GM23338 (cell line): ENCODE measurements at regions not wholly inside any gene's neighbourhood (a gene's known extent, or its start where the extent isn't known, plus 50 kb on each side); places are given as distances from the start of the nearest gene placed in this dataset.

Experiments used
- CTCF ChIP-seq, 2 experiments: fragments of 200-600 bp in 1 of 2; sonication (generic) in 1 of 2; conservative IDR thresholded peaks; 2 replicates each; pipeline versions ENCODE4 v1.5.1 to v1.6.1; 2016 to 2017; ENCODE audit warnings: antibody characterized with exemption in 2 of 2, low read depth in 2 of 2, mild to moderate bottlenecking in 2 of 2, moderate library complexity in 1 of 2
- NANOG ChIP-seq: IDR thresholded peaks from 2 replicates; pipeline ENCODE4 v1.6.1; 2016; ENCODE audit warnings: antibody characterized with exemption, borderline replicate concordance
- POLR2AphosphoS5 ChIP-seq: IDR thresholded peaks from 2 replicates; pipeline ENCODE4 v1.6.1; 2016; ENCODE audit warnings: antibody characterized with exemption, low read depth

- TF ChIP-seq NANOG: no peak
- no peak for TF ChIP-seq CTCF (conservative IDR thresholded peaks at IDR 0.05; ENCODE audit: low read depth in 2 of 2)
- TF ChIP-seq POLR2AphosphoS5: no peak
Observed at GRCh38 chr12:69123311-69123710, 116.1 kb upstream of the CPSF6 start.
